Prostate gland (tissue), 2 donors: ENCODE measurements at regions not wholly inside any gene's neighbourhood (a gene's known extent, or its start where the extent isn't known, plus 50 kb on each side); places are given as distances from the start of the nearest gene placed in this dataset.

Experiments used
- DNase-seq: peaks from one replicate; pipeline ENCODE4 v3.0.0-alpha.2; 2019; ENCODE audit warnings: low spot score
- H3K27ac ChIP-seq, 2 donors: fragments of 200-600 bp; sonication (generic); 2 replicates each; pipeline ENCODE4 v1.5.1; 2017 to 2019
- H3K27me3 ChIP-seq: fragments of 200-600 bp; sonication (generic); replicated peaks from 2 replicates; pipeline ENCODE4 v1.5.1; 2019; ENCODE audit not compliant: insufficient read depth
- H3K36me3 ChIP-seq, 2 donors: fragments of 200-600 bp; sonication (generic); 1 replicate in 1 of 2; 2 replicates in 1 of 2; pipeline versions ENCODE4 v1.5.1 to v1.8.1; 2017 to 2019
- H3K4me1 ChIP-seq: fragments of 200-600 bp; sonication (generic); replicated peaks from 2 replicates; pipeline ENCODE4 v1.5.1; 2019
- H3K4me3 ChIP-seq, 2 donors: fragments of 200-600 bp; sonication (generic); 2 replicates each; pipeline ENCODE4 v1.5.1; 2017 to 2019
- H3K9me3 ChIP-seq: fragments of 200-600 bp; sonication (generic); 2 replicates; pipeline ENCODE4 v1.5.1; 2017
- CTCF ChIP-seq, 4 experiments: fragments of 200-600 bp in 2 of 4; fragments of 450-650 bp in 2 of 4; sonication (generic) in 2 of 4; IDR thresholded peaks; 1 replicate in 3 of 4; 2 replicates in 1 of 4; pipeline ENCODE4 v1.5.1; 2016 to 2019; ENCODE audit warnings: antibody characterized with exemption in 4 of 4, mild to moderate bottlenecking in 2 of 4, moderate library complexity in 2 of 4
- POLR2A ChIP-seq: fragments of 450-650 bp; IDR thresholded peaks from one replicate; pipeline ENCODE4 v1.6.1; 2016; ENCODE audit warnings: antibody characterized with exemption, mild to moderate bottlenecking
- POLR2AphosphoS5 ChIP-seq: sonication (generic); formaldehyde crosslinking; IDR thresholded peaks from one replicate; pipeline ENCODE4 v1.6.1; 2017; ENCODE audit warnings: antibody characterized with exemption
- WGBS: methylation state at CpG from one replicate; pipeline ENCODE4 v1.1.5; 2018; 5-methylcytosine and 5-hydroxymethylcytosine counted together
- intact Hi-C: fragments of 100-400 bp; cut with DNase I; formaldehyde crosslinking; loops from one replicate; pipeline ENCODE4 v1.14.2; 2022

- Histone ChIP-seq H3K27me3 (no peaks in the 10 kb centered on the region), H3K4me3 (no peak overlapping the region), H3K36me3 (no peaks in the 10 kb centered on the region), H3K9me3 (no peaks in the 10 kb centered on the region), H3K27ac (peak overlapping the region; percentile 85 to 86), H3K4me1 (peaks cover 57% of the 10 kb centered on the region)
- no peak for DNase-seq
- TF ChIP-seq POLR2A (no peak), CTCF (IDR thresholded peaks at IDR 0.05) (peak in 2 of 4 experiments; percentile 28 to 45)
- 61% methylated on average over 17 of the region's 17 CpGs for WGBS
- intact Hi-C loops: loop anchor here (10.0 kb wide), 1 partner anchor 234 kb away; no protein-coding TSS in a partner anchor
These were observed 57.0 kb downstream of the NCOR2 start for GRCh38 chr12:124510301-124510970.

- TF ChIP-seq POLR2A (peak; percentile 34), POLR2AphosphoS5 (peak; percentile 85), CTCF (IDR thresholded peaks at IDR 0.05) (no peak)
- H3K27me3 ChIP-seq: no peaks in the 10 kb centered on the region
- no peak overlapping the region for H3K4me3 ChIP-seq
- peak; percentile 84 for DNase-seq
- H3K36me3 ChIP-seq: no peaks in the 10 kb centered on the region
- under 1% methylated on average over 14 of the region's 16 CpGs for WGBS
- no peaks in the 10 kb centered on the region for H3K9me3 ChIP-seq
- intact Hi-C loops: loop anchor here (5.0 to 10.0 kb wide), 2 partner anchors 127 to 235 kb away; no protein-coding TSS in a partner anchor
- H3K4me1 ChIP-seq: peaks cover 63% of the 10 kb centered on the region
- peak overlapping the region; percentile 85 to 86 for H3K27ac ChIP-seq
These were observed 57.6 kb downstream of the NCOR2 start for GRCh38 chr12:124509676-124510300.

GRCh38 chr12:124509300-124509675 lies 58.1 kb downstream of the NCOR2 start:
- DNase-seq: no peak

GRCh38 chr12:124508381-124509079 lies 58.9 kb downstream of the NCOR2 start:
- Histone ChIP-seq H3K27me3 (no peaks in the 10 kb centered on the region), H3K27ac (peak overlapping the region; percentile 85 to 86), H3K36me3 (no peaks in the 10 kb centered on the region), H3K9me3 (no peaks in the 10 kb centered on the region), H3K4me3 (no peak overlapping the region), H3K4me1 (peaks cover 70% of the 10 kb centered on the region)
- TF ChIP-seq POLR2A (no peak), POLR2AphosphoS5 (peak; percentile 3)
- WGBS: 16% methylated on average over 21 of the region's 21 CpGs
- no peak for DNase-seq
- intact Hi-C loops: loop anchor here (5.0 kb wide), 1 partner anchor 126 kb away; no protein-coding TSS in a partner anchor

More at GRCh38 chr12:124509300-124509675, 58.1 kb downstream of the NCOR2 start:
- Histone ChIP-seq H3K4me3 (no peak overlapping the region), H3K27me3 (no peaks in the 10 kb centered on the region), H3K36me3 (no peaks in the 10 kb centered on the region), H3K4me1 (peaks cover 68% of the 10 kb centered on the region), H3K27ac (peak overlapping the region; percentile 85 to 86), H3K9me3 (no peaks in the 10 kb centered on the region)
- intact Hi-C loops: loop anchor here (5.0 kb wide), 1 partner anchor 127 kb away; no protein-coding TSS in a partner anchor
- WGBS: 25% methylated on average over 1 of the region's 1 CpG
- TF ChIP-seq POLR2AphosphoS5 (no peak), POLR2A (no peak), CTCF (IDR thresholded peaks at IDR 0.05) (no peak)
